ENCODE measurements at regions not wholly inside any gene's neighbourhood (a gene's known extent, or its start where the extent isn't known, plus 50 kb on each side); places are given as distances from the start of the nearest gene placed in this dataset.

DNA sequence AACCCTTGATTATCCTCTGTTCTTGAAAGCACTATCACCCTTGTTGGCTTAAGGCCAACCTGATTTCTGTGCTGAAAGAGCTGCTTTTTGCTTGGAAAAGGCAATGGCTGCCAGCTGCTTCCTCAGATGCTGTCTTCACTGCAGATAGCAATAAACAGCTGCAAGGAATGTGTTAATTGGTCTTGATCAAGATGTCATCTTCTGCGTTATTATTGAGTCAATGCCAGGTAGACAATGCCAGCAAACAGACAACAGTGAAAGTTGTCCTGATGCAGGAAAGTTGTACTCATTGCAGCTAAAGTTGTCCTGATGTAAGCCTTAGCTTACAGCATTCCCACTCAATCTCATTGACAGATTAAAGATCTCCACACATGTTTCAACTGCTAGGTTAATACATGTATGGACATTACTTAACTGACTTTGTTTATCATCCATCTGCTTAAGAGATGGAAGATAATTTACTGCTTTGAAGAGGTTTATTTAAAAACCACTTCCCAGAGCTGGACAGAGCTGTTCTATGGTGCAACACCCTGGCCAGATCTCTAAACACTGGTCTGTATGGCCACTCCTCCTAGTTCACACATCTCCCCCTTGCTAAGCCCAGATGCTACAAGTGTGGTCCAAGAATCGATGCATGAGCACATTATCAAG is 251.0 kb upstream of the MCTP2 start:
- no peak for TF ChIP-seq CTCF (IDR thresholded peaks at IDR 0.05 in 2 of 3, conservative IDR thresholded peaks at IDR 0.05 in 1 of 3; ENCODE audit: control insufficient read depth in 2 of 3, extremely low read depth in 1 of 3, insufficient read depth in 1 of 3, low read depth in 3 of 3, low read length in 3 of 3)
- TF ChIP-seq ZNF207 (IDR thresholded peaks at IDR 0.05; ENCODE audit: borderline replicate concordance) = no peak
- TF ChIP-seq, protein P1, sequence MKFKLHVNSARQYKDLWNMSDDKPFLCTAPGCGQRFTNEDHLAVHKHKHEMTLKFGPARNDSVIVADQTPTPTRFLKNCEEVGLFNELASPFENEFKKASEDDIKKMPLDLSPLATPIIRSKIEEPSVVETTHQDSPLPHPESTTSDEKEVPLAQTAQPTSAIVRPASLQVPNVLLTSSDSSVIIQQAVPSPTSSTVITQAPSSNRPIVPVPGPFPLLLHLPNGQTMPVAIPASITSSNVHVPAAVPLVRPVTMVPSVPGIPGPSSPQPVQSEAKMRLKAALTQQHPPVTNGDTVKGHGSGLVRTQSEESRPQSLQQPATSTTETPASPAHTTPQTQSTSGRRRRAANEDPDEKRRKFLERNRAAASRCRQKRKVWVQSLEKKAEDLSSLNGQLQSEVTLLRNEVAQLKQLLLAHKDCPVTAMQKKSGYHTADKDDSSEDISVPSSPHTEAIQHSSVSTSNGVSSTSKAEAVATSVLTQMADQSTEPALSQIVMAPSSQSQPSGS (IDR thresholded peaks at IDR 0.05; ENCODE audit: low read length) = no peak
- no peak for TF ChIP-seq POLR2AphosphoS5 (IDR thresholded peaks at IDR 0.05; ENCODE audit: low read length)

All from GM12878 (cell line).